Thyroid gland (tissue), 4 donors: ENCODE measurements at regions not wholly inside any gene's neighbourhood (a gene's known extent, or its start where the extent isn't known, plus 50 kb on each side); places are given as distances from the start of the nearest gene placed in this dataset.

Experiments
- POLR2A ChIP-seq, 2 donors: fragments of 450-650 bp; IDR thresholded peaks; one replicate each; pipeline ENCODE4 v1.6.1; 2017; ENCODE audit warnings: antibody characterized with exemption in 2 of 2, mild to moderate bottlenecking in 2 of 2, moderate library complexity in 1 of 2
- TF ChIP-seq, protein P1 (sequence below), 6 experiments: fragments of 200-600 bp in 3 of 6; fragments of 450-650 bp in 3 of 6; sonication (generic) in 3 of 6; IDR thresholded peaks; one replicate each; pipeline ENCODE4 v1.5.1; 2016 to 2019; ENCODE audit warnings: antibody characterized with exemption in 6 of 6, mild to moderate bottlenecking in 2 of 6, inconsistent platforms in 1 of 6, moderate library complexity in 1 of 6

DNA sequence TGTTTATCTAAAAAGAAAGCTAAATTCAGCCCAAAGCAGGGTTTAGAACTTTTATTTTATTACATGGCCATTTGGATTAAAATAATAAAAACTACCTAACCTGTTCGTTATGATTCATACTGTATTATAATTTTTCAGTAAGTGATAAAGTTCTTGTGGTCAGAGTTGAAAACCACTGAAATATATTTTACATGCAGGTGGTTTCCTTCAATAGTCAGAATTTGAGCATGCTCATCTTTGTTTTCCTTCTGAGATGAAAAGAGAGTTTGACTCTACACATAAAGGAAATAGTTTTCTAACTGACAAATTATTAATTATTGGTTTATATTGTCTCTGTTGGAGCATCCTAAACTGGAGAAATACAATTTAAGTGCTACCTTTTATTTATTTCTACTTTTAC lies 114.0 kb upstream of the FKBP1C start:
- TF ChIP-seq, protein P1, sequence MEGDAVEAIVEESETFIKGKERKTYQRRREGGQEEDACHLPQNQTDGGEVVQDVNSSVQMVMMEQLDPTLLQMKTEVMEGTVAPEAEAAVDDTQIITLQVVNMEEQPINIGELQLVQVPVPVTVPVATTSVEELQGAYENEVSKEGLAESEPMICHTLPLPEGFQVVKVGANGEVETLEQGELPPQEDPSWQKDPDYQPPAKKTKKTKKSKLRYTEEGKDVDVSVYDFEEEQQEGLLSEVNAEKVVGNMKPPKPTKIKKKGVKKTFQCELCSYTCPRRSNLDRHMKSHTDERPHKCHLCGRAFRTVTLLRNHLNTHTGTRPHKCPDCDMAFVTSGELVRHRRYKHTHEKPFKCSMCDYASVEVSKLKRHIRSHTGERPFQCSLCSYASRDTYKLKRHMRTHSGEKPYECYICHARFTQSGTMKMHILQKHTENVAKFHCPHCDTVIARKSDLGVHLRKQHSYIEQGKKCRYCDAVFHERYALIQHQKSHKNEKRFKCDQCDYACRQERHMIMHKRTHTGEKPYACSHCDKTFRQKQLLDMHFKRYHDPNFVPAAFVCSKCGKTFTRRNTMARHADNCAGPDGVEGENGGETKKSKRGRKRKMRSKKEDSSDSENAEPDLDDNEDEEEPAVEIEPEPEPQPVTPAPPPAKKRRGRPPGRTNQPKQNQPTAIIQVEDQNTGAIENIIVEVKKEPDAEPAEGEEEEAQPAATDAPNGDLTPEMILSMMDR (IDR thresholded peaks at IDR 0.05): no peak
- TF ChIP-seq POLR2A (IDR thresholded peaks at IDR 0.05): no peak
